Adipocyte (in vitro differentiated cells): ENCODE measurements at regions not wholly inside any gene's neighbourhood (a gene's known extent, or its start where the extent isn't known, plus 50 kb on each side); places are given as distances from the start of the nearest gene placed in this dataset.

Experiments used
- DNase-seq: peaks from one replicate; pipeline ENCODE4 v3.0.0-alpha.2; 2015; ENCODE audit warnings: low read depth
- H3K27me3 ChIP-seq: replicated peaks from 2 replicates; pipeline ENCODE4 v1.7.0; 2013; ENCODE audit warnings: mild to moderate bottlenecking, low read length, moderate library complexity; ENCODE audit not compliant: control insufficient read depth, insufficient read depth
- H3K36me3 ChIP-seq: 2 replicates; pipeline ENCODE4 v1.7.0; 2013; ENCODE audit warnings: low read length, mild to moderate bottlenecking, moderate library complexity; ENCODE audit not compliant: control insufficient read depth, insufficient read depth, severe bottlenecking
- H3K4me1 ChIP-seq: 2 replicates; pipeline ENCODE4 v1.7.0; 2013; ENCODE audit warnings: mild to moderate bottlenecking, low read length, moderate library complexity; ENCODE audit not compliant: control insufficient read depth, insufficient read depth
- H3K4me3 ChIP-seq: 2 replicates; pipeline ENCODE4 v1.7.0; 2013; ENCODE audit warnings: mild to moderate bottlenecking, low read length, moderate library complexity
- H3K9ac ChIP-seq: 2 replicates; pipeline ENCODE4 v1.7.0; 2013; ENCODE audit warnings: mild to moderate bottlenecking, low read length, moderate library complexity
- H3K9me3 ChIP-seq: 2 replicates; pipeline ENCODE4 v1.7.0; 2013; ENCODE audit warnings: mild to moderate bottlenecking, low read length, moderate library complexity; ENCODE audit not compliant: control insufficient read depth

DNA sequence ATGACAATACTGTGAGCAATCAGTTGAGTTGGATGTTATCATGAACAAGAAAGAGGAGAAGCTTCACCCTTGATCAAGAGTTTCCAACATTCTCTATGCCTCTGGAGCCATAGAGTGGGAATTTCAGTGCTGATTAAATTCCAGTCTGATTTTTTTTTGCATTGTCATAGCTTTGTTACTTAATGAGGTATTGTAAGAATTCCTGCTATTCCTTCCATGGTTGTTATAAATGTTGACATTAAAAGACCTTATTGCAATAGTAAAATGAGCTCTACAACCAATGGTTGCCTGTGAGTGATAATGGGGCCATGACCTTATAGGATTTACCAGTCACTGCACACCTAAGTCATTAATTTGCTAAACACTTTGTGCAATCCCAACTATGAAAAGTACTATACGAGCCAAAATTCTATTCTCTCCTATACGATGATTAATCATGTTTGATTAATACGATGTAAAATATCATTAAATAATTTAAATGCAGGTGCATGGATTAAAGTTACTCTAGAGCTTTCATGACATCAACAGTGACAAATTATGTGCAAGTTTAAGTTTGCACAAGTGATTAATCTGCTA lies 353.2 kb upstream of the KLF6 start:
- Histone ChIP-seq H3K4me3 (no peak overlapping the region), H3K9ac (no peak overlapping the region), H3K9me3 (peaks cover 13% of the 10 kb centered on the region), H3K36me3 (no peaks in the 10 kb centered on the region), H3K27me3 (no peaks in the 10 kb centered on the region), H3K4me1 (no peaks in the 10 kb centered on the region)
- DNase-seq = peak; percentile 16

DNA sequence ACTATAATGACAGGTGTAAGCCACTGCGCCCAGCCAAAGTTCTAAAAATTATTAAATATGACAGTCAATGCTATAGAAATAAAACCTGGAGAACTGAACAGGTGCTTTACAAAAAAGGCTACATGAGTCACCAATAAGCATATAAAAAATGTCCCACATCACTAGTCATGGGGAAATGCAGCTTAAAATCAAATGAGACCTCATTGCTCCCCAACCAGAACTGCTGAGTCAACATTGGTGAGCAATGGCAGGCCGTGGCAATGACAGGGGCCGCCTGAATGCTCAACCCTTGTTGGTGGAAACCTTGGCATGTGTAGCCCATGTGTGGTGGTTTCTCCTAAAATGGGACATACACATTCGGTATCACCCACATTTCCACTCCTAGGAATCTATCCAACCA lies 352.3 kb upstream of the KLF6 start:
- Histone ChIP-seq H3K9me3 (peaks cover 13% of the 10 kb centered on the region), H3K9ac (no peak overlapping the region), H3K36me3 (no peaks in the 10 kb centered on the region), H3K4me1 (peaks cover 2% of the 10 kb centered on the region), H3K4me3 (no peak overlapping the region), H3K27me3 (no peaks in the 10 kb centered on the region)
- DNase-seq = no peak

DNA sequence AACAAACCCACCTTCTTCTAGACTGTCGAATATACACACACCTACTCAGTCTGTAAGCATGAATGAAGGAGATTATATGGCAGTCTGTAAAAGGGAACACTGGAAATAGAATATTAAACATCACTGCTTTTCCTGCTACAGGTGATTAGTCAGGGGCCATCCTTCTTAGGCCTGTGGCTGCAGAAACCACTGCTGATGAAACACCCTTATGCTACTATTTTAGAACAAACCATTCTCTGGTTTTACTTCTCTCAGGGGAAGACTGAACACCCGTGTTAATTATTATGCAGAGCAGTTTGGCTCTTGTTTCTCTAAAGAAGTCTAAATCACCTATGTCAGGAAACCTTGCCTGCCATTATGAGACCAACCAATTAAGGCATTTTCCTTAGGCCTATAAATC lies 351.1 kb upstream of the KLF6 start:
- no peak overlapping the region for H3K4me3 ChIP-seq
- H3K4me1 ChIP-seq = peaks cover 14% of the 10 kb centered on the region
- H3K27me3 ChIP-seq = no peaks in the 10 kb centered on the region
- no peaks in the 10 kb centered on the region for H3K36me3 ChIP-seq
- no peak overlapping the region for H3K9ac ChIP-seq
- H3K9me3 ChIP-seq = peaks cover 9% of the 10 kb centered on the region
- DNase-seq = no peak

GRCh38 chr10:4132216-4132556 lies 347.2 kb upstream of the KLF6 start:
- no peaks in the 10 kb centered on the region for H3K9me3 ChIP-seq
- no peaks in the 10 kb centered on the region for H3K36me3 ChIP-seq
- H3K9ac ChIP-seq = peak overlapping the region; percentile 82
- no peak for DNase-seq
- H3K4me1 ChIP-seq = peaks cover 20% of the 10 kb centered on the region
- H3K4me3 ChIP-seq = peak overlapping the region; percentile 60
- no peaks in the 10 kb centered on the region for H3K27me3 ChIP-seq

DNA sequence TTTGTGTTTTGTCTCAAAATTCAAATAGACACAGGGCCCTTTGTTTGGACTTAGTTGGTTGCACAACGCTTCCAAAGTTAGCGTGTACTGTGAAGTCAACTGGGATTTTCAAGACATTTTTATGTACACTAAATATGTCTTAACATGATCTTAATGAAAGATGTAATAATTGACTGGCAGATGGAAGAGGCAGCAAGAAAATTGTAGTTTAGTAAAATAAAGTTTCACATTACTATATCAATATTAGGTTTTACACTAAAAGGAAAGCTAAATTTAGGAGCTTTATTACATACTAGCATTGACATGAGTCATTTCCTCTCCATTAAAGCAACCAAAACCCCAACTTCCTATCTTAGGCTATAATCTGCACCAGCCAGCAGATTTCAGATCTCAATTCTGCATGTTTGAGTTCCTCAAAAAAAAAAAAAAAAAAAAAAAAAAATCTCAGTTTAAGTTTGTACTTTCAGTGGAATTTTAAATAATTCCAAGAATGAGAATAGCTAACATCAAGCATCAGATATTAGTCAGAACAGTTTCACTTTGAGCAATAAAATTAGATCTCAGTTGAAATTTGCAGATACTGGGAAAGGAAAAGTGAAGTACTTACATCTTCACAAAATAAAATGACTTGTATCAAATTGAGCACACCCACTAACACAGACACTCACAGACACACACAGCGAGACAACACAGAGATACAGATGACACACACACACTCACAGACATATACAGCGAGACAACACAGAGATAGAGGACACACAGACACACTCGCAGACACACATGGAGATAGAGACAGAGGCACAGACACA lies 346.6 kb upstream of the KLF6 start:
- Histone ChIP-seq H3K4me3 (peak overlapping the region; percentile 60), H3K9me3 (no peaks in the 10 kb centered on the region), H3K9ac (peak overlapping the region; percentile 82), H3K36me3 (no peaks in the 10 kb centered on the region), H3K27me3 (no peaks in the 10 kb centered on the region), H3K4me1 (peaks cover 20% of the 10 kb centered on the region)
- DNase-seq = peak; percentile 86

GRCh38 chr10:4130685-4131084 lies 345.7 kb upstream of the KLF6 start:
- Histone ChIP-seq H3K9ac (peak overlapping the region; percentile 82), H3K9me3 (no peaks in the 10 kb centered on the region), H3K4me3 (peak overlapping the region; percentile 60), H3K4me1 (peaks cover 20% of the 10 kb centered on the region), H3K36me3 (no peaks in the 10 kb centered on the region), H3K27me3 (no peaks in the 10 kb centered on the region)
- DNase-seq = no peak

DNA sequence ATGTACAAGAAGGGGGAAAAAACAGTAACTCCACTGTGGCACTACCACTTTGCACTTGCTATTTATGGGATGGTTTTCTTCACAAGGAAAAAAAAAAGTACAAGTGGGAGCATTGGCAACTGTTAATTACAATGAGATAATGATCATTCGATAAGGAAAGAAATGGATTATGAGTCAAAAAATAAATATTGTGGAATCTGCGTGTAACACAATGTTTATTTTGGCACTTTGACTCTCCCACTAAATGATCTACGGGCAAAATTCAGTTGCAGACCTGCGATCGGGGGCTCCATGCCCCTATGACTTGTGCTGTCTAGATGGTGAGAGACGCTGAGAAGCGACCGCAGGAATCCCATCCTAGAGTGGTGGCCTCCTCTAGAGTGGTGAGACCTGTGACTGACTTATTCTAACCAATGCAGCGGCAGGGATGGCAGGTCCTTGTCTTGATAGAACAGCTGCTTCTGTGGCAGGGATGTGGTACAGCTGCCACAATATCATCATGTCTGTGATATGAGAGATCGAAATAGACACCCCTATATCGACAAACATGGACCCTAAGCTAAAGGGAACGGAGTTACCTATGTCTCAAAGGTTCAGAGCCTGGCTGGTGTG lies 345.0 kb upstream of the KLF6 start:
- Histone ChIP-seq H3K9me3 (no peaks in the 10 kb centered on the region), H3K4me1 (peaks cover 20% of the 10 kb centered on the region), H3K9ac (no peak overlapping the region), H3K36me3 (no peaks in the 10 kb centered on the region), H3K27me3 (no peaks in the 10 kb centered on the region), H3K4me3 (no peak overlapping the region)
- DNase-seq = no peak

GRCh38 chr10:4127518-4128315 lies 342.7 kb upstream of the KLF6 start:
- DNase-seq = peak; percentile 8
- Histone ChIP-seq H3K27me3 (no peaks in the 10 kb centered on the region), H3K36me3 (no peaks in the 10 kb centered on the region), H3K9ac (no peak overlapping the region), H3K4me3 (no peak overlapping the region), H3K4me1 (peaks cover 20% of the 10 kb centered on the region), H3K9me3 (no peaks in the 10 kb centered on the region)

DNA sequence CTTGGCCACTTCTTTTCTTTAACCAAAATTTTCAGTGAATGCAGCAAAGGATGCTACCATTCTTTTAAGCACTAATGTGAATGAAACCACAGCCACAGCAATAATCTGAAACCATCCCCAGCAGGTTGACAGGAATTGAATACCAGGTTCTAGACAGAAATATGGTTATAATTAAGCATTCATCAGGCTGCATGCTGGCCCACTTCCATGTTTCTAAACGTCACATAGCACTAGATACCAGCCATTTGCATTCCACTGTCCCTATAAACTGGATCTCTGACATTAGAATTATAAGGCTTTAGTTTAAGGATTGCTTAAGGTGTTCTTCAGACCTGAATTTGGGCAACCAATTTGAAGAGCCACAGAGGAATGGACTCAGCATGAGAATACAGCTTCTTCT lies 340.8 kb upstream of the KLF6 start:
- no peak overlapping the region for H3K9ac ChIP-seq
- DNase-seq = no peak
- no peaks in the 10 kb centered on the region for H3K27me3 ChIP-seq
- H3K4me3 ChIP-seq = no peak overlapping the region
- no peaks in the 10 kb centered on the region for H3K36me3 ChIP-seq
- peaks cover 3% of the 10 kb centered on the region for H3K4me1 ChIP-seq
- H3K9me3 ChIP-seq = no peaks in the 10 kb centered on the region

GRCh38 chr10:4121502-4122380 lies 336.7 kb upstream of the KLF6 start:
- no peak for DNase-seq
- Histone ChIP-seq H3K4me1 (no peaks in the 10 kb centered on the region), H3K9ac (no peak overlapping the region), H3K27me3 (no peaks in the 10 kb centered on the region), H3K4me3 (no peak overlapping the region), H3K36me3 (no peaks in the 10 kb centered on the region), H3K9me3 (no peaks in the 10 kb centered on the region)
